ENCODE measurements at regions not wholly inside any gene's neighbourhood (a gene's known extent, or its start where the extent isn't known, plus 50 kb on each side); places are given as distances from the start of the nearest gene placed in this dataset.

GRCh38 chr20:61123751-61124368, 128.2 kb upstream of the CDH4 start:
- Histone ChIP-seq H3K9me3 (ENCODE audit: control insufficient read depth, low read length) (no peaks in the 10 kb centered on the region), H3K9ac (ENCODE audit: extremely low read depth, low read length, poor library complexity, severe bottlenecking) (no peak overlapping the region), H3K27ac (ENCODE audit: low read depth, low read length) (no peak overlapping the region), H3K4me1 (ENCODE audit: control insufficient read depth, insufficient read depth, low read length) (no peaks in the 10 kb centered on the region), H3K36me3 (ENCODE audit: control insufficient read depth, insufficient read depth, low read length) (no peaks in the 10 kb centered on the region), H3K27me3 (ENCODE audit: control insufficient read depth, insufficient read depth, low read length, poor library complexity, severe bottlenecking) (no peaks in the 10 kb centered on the region), H3K4me3 (ENCODE audit: low read length) (no peak overlapping the region)
- no peak overlapping the region for H3K27ac Mint-ChIP-seq
- WGBS, 2 experiments (ENCODE audit: insufficient coverage in 1 of 2, insufficient read length in 1 of 2) = 91 to 99% methylated on average over 12 to 16 of the region's 16 CpGs
- H3K4me1 Mint-ChIP-seq = peaks cover 8% of the 10 kb centered on the region
- no peak for DNase-seq
- H3K4me3 Mint-ChIP-seq = no peak overlapping the region
- no peaks in the 10 kb centered on the region for H3K36me3 Mint-ChIP-seq (ENCODE audit: low read depth)
- peaks cover 60% of the 10 kb centered on the region for H3K27me3 Mint-ChIP-seq (ENCODE audit: insufficient read depth)
- no peak for TF ChIP-seq CTCF (conservative IDR thresholded peaks at IDR 0.05)
- no peaks in the 10 kb centered on the region for H3K9me3 Mint-ChIP-seq

- H3K27me3 ChIP-seq (ENCODE audit: control insufficient read depth, insufficient read depth, low read length, poor library complexity, severe bottlenecking) = no peaks in the 10 kb centered on the region
- no peak for DNase-seq
- no peak for TF ChIP-seq CTCF (conservative IDR thresholded peaks at IDR 0.05)
- H3K36me3 Mint-ChIP-seq (ENCODE audit: low read depth) = no peaks in the 10 kb centered on the region
- H3K4me3 ChIP-seq (ENCODE audit: low read length) = no peak overlapping the region
- peaks cover 61% of the 10 kb centered on the region for H3K27me3 Mint-ChIP-seq (ENCODE audit: insufficient read depth)
- no peaks in the 10 kb centered on the region for H3K9me3 Mint-ChIP-seq
- H3K27ac ChIP-seq (ENCODE audit: low read depth, low read length) = peak overlapping the region; percentile 69
- H3K9ac ChIP-seq (ENCODE audit: extremely low read depth, low read length, poor library complexity, severe bottlenecking) = no peak overlapping the region
- no peaks in the 10 kb centered on the region for H3K36me3 ChIP-seq (ENCODE audit: control insufficient read depth, insufficient read depth, low read length)
- no peak overlapping the region for H3K4me3 Mint-ChIP-seq
- H3K4me1 Mint-ChIP-seq = peaks cover 3% of the 10 kb centered on the region
- no peaks in the 10 kb centered on the region for H3K9me3 ChIP-seq (ENCODE audit: control insufficient read depth, low read length)
- H3K4me1 ChIP-seq (ENCODE audit: control insufficient read depth, insufficient read depth, low read length) = no peaks in the 10 kb centered on the region
- no peak overlapping the region for H3K27ac Mint-ChIP-seq
- WGBS, 2 experiments (ENCODE audit: insufficient coverage in 1 of 2, insufficient read length in 1 of 2) = 94 to 95% methylated on average over 3 to 9 of the region's 9 CpGs
Measured at GRCh38 chr20:61125076-61125475, 127.0 kb upstream of the CDH4 start.

DNA sequence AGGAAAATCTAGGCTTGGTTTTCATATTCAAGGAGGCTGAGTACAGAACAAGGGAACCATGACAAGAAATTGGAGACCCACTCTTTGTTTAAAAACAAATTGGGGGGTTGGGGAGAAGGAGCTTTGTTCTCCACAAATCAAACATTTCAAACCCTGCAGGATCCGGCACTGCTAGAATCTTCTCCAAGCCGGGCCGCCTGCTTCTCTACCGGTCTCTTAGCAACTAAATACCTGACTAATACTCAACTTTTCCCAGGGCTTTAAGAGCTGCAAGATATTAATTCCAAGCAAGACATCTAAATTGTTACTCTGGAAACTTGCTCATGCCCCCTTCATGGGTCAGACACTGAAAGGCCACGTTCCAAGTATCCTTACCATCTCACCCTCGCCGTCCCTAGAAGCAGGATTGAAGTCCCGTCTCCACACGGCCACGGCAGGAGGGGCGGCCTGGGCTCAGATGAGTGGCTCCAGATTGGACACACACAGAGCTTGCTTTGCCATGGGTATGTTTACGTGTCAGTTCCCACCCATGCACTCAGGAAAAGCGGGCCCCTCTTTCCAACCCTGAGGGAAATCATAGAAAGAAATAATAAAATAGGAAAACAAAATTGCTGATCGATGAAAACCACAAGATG, 126.4 kb upstream of the CDH4 start:
- H3K36me3 ChIP-seq (ENCODE audit: control insufficient read depth, insufficient read depth, low read length) = no peaks in the 10 kb centered on the region
- TF ChIP-seq CTCF (conservative IDR thresholded peaks at IDR 0.05) = no peak
- Mint-ChIP-seq H3K4me1 (peaks cover 1% of the 10 kb centered on the region), H3K27ac (no peak overlapping the region), H3K27me3 (ENCODE audit: insufficient read depth) (peaks cover 65% of the 10 kb centered on the region), H3K9me3 (no peaks in the 10 kb centered on the region), H3K36me3 (ENCODE audit: low read depth) (no peaks in the 10 kb centered on the region), H3K4me3 (no peak overlapping the region)
- no peak overlapping the region for H3K9ac ChIP-seq (ENCODE audit: extremely low read depth, low read length, poor library complexity, severe bottlenecking)
- 79 to 91% methylated on average over 9 to 14 of the region's 14 CpGs for WGBS, 2 experiments (ENCODE audit: insufficient coverage in 1 of 2, insufficient read length in 1 of 2)
- H3K27ac ChIP-seq (ENCODE audit: low read depth, low read length) = peak overlapping the region; percentile 69
- H3K4me1 ChIP-seq (ENCODE audit: control insufficient read depth, insufficient read depth, low read length) = no peaks in the 10 kb centered on the region
- H3K4me3 ChIP-seq (ENCODE audit: low read length) = no peak overlapping the region
- no peaks in the 10 kb centered on the region for H3K27me3 ChIP-seq (ENCODE audit: control insufficient read depth, insufficient read depth, low read length, poor library complexity, severe bottlenecking)
- DNase-seq = no peak
- no peaks in the 10 kb centered on the region for H3K9me3 ChIP-seq (ENCODE audit: control insufficient read depth, low read length)

Measured in endodermal cell (in vitro differentiated cells).